GDM1 (cell line): ENCODE measurements at regions not wholly inside any gene's neighbourhood (a gene's known extent, or its start where the extent isn't known, plus 50 kb on each side); places are given as distances from the start of the nearest gene placed in this dataset.

Experiments used
- DNase-seq: peaks from one replicate; lab custom pipeline; 2025; lab: John Stamatoyannopoulos, UW

- no peak for DNase-seq
Measured at GRCh38 chr2:126482582-126483464, 173.1 kb upstream of the GYPC start.

DNA sequence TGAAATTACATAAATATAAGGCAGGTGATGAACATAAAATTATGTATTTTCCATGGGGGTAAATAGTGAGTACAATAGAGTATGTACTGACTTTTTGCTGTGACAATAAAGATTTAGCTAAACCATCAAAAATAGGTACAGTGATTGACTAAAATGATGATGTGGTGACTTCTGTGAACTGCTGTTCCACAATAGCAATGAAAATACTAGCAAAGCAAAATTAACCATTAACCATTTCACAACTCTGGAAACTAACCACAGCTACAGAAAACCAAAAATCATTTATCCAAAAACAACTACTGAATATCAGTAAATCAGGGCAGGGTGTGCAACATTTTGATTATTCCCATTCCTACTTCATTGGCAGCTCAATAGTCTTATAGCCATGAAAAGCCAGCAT is 161.4 kb upstream of the GYPC start:
- no peak for DNase-seq

- DNase-seq: no peak
Measured at GRCh38 chr2:126495189-126495588, 160.8 kb upstream of the GYPC start.

- DNase-seq: no peak
Measured at GRCh38 chr2:126496493-126496892, 159.5 kb upstream of the GYPC start.

- DNase-seq: no peak
Measured at GRCh38 chr2:126503476-126503875, 152.5 kb upstream of the GYPC start.

- DNase-seq: no peak
Measured at GRCh38 chr2:126504949-126505348, 151.0 kb upstream of the GYPC start.

GRCh38 chr2:126506786-126507185 is 149.2 kb upstream of the GYPC start:
- DNase-seq: no peak

DNA sequence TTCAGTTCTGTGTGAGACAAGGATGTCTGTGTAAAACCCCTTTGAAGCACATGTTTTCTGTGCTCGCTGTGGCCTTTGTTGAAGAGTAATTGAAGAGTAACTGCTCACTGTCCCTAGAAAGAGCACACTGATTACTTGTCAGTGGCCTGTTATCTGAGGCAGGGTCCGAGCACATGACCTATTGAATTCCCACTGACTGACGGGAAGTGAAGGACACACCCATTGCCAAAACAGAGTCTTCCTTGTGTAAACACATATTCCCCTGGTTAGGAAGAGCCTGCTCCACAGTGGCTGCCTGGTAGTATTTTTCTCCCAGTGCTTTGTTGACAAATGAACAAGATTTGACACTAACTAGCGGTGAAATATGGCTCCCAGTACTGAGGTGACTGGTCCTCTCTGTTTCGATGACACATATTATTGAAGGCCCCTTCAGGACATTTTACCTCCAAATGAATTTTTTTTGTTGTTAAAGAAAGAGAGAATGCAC is 148.5 kb upstream of the GYPC start:
- DNase-seq: no peak

GRCh38 chr2:126510356-126510755 is 145.6 kb upstream of the GYPC start:
- DNase-seq: no peak

DNA sequence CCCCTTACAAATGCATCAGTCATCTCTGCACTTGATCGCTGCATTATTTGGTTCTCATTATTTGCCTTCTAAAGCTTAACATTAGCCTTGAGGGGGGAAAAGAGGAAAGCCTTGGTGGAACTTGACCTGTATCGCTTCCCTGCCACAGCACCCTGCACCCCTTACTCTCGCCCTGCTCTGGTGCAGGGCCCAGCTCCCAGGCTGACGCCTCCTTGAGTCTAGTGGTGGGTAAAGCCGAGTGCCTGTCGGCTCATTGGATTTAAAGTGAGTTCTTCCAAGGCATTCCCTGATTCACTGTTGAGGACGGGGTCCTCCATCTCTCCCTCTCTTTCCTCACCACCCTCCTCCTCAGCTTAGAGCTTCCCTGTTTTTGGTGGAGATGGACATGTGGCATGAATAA is 145.0 kb upstream of the GYPC start:
- DNase-seq: no peak

DNA sequence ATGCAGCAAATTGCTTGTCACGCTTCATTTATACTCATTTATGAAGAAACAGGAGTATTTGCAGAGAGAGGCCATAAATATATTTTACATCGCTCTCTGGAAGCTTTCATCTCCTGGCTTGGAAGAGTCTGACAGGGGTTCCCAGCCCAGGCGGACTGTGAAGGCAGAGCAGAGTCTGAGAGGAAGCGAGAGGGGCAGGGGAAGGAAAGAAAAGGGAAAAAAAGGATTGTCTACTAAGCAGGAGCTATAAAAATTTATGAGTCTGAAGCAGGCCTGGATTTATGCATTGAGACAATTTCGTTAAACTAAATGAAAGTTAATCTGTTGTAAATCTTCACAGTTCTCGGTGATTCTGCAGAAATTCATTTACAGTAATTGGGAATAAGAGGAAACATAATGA is 143.9 kb upstream of the GYPC start:
- no peak for DNase-seq

DNA sequence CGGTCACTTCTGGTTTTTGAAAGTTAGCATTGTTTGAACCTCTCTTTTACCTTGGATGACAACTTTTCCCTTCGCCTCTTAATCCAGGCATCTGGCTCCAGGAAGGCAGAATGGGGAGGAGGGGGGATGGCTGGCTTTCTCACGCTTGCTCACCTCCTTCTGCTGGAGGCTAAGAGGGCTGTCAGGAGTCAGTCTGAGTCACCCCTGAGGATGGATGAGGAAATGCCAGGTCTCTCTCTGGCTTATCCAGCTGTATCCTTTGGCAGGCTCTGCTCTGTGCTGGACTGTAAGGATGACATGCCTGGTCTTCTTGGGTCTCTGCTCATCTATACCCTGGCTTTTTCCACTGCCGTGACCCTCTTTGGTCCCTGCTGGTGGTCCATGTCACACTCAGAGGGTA is 142.9 kb upstream of the GYPC start:
- no peak for DNase-seq

- no peak for DNase-seq
Measured at GRCh38 chr2:126515471-126515870, 140.5 kb upstream of the GYPC start.

DNA sequence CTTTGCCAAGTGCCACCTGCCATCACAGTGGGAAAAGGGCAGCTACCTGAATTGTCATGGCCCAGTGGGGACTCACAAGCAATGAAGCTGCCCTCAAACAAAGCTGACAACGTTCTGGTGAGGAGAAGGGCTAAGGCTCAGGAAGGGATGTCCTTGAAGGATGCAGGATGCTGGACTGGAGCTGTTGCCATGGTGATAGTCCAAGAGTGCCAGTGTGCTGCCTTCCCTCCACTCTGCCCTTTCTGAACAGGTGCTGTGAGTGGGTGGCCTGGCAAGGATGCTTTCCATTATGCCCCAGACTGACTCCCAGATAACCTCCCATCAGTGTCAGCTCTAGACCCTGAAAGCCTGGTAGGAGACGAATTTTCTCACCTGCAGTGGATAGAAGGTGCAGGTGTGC is 137.8 kb upstream of the GYPC start:
- DNase-seq: no peak

GRCh38 chr2:126527836-126528490 is 128.0 kb upstream of the GYPC start:
- DNase-seq: peak; percentile 64

GRCh38 chr2:126531029-126531428 is 124.9 kb upstream of the GYPC start:
- no peak for DNase-seq

DNA sequence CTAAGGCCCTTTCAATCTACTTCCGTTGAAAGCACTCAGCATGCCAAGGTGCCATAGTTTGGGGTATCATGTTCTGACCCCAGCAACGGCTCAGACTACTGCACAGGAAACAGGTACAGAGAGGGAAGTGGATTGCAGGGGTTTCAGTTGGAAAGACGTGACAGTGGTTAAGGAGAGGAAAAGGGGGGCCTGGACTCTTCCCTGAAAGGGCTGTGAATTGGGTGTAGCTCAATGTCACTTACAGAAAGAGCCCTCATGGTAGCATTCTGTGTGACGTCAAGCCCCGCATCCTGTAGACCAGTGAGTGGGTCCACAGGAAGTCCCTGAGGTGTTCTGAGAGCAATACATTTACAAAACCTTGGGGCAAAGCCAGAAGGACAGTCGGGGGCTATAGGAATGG is 121.5 kb upstream of the GYPC start:
- DNase-seq: peak; percentile 90

DNA sequence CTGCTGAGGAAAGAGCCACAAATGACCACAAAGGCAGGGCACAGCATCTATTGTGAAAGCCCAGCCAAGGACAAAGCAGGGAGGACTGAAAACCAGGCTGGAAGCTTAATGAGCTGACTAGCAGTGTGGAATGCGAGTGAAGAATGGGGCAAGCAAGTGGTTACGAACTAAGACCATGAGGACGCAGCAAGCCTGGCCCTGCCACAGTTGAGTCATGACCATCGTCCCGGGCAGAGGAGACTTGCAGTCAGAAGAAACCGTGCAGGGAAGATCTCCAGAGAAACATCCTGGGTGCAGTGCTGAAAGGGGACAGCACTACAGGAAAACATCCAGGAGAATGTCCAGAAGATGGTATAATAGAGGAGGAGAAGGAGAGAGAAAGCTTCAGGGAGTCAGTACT is 120.5 kb upstream of the GYPC start:
- no peak for DNase-seq

DNA sequence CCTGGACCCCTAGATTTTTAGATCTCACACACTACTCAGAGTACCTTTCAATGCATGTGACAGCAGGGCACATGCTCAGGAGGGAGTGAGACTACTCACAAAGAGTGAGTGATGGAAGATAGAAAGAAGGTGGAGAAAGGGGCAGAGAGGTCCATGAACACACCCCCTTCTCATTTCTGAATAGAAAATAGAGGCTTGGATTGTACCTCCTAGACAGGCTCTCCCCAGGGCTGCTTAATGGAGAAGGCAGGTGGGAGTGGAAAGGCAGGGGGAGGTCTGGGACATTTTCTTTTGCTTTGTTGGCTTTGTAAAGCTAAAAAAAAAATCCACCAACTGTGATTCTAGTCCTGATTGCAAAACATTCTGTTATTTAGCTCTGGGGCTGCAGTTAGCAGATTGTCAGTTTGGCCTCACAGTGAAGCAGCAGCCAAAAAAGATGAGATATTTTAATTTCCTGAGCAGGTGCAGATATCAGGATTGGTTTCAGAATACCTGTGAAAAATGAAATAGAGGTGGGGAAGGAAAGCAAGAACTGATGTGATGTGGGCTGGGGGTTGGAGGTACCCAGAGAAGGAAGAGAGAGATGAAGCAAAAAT is 119.3 kb upstream of the GYPC start:
- DNase-seq: no peak

DNA sequence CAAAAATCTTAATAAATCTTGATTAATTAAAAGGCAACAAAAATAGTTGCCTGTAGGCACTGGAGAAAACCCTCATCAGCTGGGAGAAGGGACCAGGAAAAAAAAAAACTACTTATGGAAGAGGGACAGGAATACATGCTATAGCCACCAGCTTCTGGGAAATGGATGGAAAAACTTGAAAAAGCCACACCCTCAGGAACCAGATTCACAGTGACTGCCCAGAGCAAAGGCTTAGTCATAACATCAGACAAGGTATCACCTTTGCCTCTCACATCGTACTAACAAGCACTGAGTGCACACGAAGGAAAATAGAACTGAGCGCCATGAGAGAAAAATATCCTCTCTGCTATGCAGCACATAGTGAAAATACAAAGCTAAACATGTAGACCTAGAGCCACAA is 116.9 kb upstream of the GYPC start:
- DNase-seq: no peak

DNA sequence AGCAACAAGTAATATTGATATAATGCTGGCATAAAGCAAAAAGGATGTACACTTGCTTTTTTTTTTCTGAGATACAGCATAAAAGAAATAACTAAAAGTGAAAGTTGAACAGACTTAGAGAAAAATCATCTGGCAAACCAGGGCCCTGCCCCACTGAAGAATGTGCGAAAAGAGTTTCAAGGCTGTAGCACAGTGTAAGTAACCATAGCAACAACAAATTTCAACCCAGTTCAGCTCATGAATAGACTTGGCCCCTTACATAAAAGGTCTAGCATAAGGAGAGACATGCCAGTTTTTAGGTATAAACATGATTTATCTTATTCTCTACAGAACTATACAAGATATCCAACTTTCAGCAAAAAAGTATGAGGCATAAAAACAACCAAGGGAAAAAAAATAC is 113.7 kb upstream of the GYPC start:
- DNase-seq: no peak

DNA sequence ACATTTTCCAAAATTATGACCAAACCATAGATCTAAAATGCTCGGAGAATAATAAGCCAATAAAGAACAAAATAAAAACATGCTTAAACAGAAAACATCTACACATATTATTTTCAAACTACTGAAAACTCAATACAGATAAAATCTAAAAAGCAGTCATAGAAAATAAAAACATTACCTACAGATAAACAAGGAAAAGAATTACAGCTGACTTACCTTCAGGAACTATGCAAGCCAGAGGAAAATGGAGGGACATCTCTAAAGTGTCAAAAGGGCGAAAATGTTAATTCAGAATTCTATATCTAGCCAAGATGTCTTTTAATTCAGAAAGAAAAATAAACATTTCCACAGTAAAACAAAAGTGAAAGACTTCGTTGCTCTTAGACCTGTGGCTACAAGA is 112.9 kb upstream of the GYPC start:
- DNase-seq: no peak

DNA sequence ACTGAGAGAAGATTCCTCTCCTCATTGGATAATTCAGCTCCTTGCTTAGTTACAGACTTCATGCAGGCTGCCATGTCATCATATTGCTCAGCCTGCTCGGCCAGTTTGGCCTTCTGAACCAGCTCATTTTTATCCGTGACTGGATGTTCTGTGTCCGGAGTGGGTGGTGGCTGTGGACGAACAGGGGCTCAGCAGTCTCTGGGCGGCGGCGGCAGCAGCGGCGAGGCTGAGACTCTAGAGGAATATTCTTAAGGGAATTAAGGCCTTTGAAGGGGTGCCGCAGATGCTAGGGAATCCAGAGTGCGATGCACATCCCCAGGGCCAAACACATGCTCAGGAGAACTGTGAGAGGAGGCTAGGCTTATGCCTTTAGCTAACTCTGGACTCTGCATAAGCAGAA is 97.9 kb upstream of the GYPC start:
- no peak for DNase-seq
